GM12891 (cell line): ENCODE measurements at regions not wholly inside any gene's neighbourhood (a gene's known extent, or its start where the extent isn't known, plus 50 kb on each side); places are given as distances from the start of the nearest gene placed in this dataset.

ENCODE experiments used
- PAX5 ChIP-seq: IDR thresholded peaks from 2 replicates; pipeline ENCODE4 v1.6.1; 2011; ENCODE audit warnings: low read length, moderate library complexity, mild to moderate bottlenecking; ENCODE audit not compliant: insufficient read depth, severe bottlenecking
- POLR2A ChIP-seq: IDR thresholded peaks from 2 replicates; pipeline ENCODE4 v1.6.1; 2011; ENCODE audit warnings: low read depth, low read length, control low read depth
- POLR2AphosphoS5 ChIP-seq: IDR thresholded peaks from 2 replicates; pipeline ENCODE4 v1.6.1; 2011; ENCODE audit warnings: low read depth, low read length, control low read depth
- POU2F2 ChIP-seq: IDR thresholded peaks from 2 replicates; pipeline ENCODE4 v1.6.1; 2011; ENCODE audit warnings: low read depth, mild to moderate bottlenecking, control low read depth, low read length, moderate library complexity
- TAF1 ChIP-seq: IDR thresholded peaks from 2 replicates; pipeline ENCODE4 v1.6.1; 2011; ENCODE audit warnings: low read depth, low read length, control low read depth

- no peak for TF ChIP-seq POLR2AphosphoS5
- no peak for TF ChIP-seq POLR2A
- no peak for TF ChIP-seq TAF1
- TF ChIP-seq PAX5: no peak
- no peak for TF ChIP-seq POU2F2
These were observed 212.2 kb upstream of the GOLIM4 start for GRCh38 chr3:168307893-168308292.
